WERI-Rb-1 (cell line): ENCODE measurements at regions not wholly inside any gene's neighbourhood (a gene's known extent, or its start where the extent isn't known, plus 50 kb on each side); places are given as distances from the start of the nearest gene placed in this dataset.

Experiments
- DNase-seq: peaks from one replicate; pipeline ENCODE4 v3.0.0-alpha.2; 2020
- H3K27ac ChIP-seq: fragments of 250-450 bp; sonication (Bioruptor Pico); 2 replicates; pipeline ENCODE4 v1.5.1; 2020; ENCODE audit warnings: mild to moderate bottlenecking, moderate library complexity
- H3K27me3 ChIP-seq: fragments of 250-450 bp; sonication (Bioruptor Pico); 2 replicates; pipeline ENCODE4 v1.5.1; 2021; ENCODE audit warnings: mild to moderate bottlenecking, low read depth, moderate library complexity; ENCODE audit not compliant: insufficient read depth, severe bottlenecking
- H3K36me3 ChIP-seq: fragments of 250-450 bp; sonication (Bioruptor Pico); 2 replicates; pipeline ENCODE4 v1.5.1; 2020; ENCODE audit warnings: mild to moderate bottlenecking, moderate library complexity
- H3K4me3 ChIP-seq: 2 replicates; pipeline ENCODE4 v1.5.1; 2011; ENCODE audit warnings: low read depth, mild to moderate bottlenecking, control low read depth, low read length
- H3K9me3 ChIP-seq: fragments of 250-450 bp; sonication (Bioruptor Pico); 2 replicates; pipeline ENCODE4 v1.5.1; 2021; ENCODE audit warnings: mild to moderate bottlenecking, moderate library complexity; ENCODE audit not compliant: severe bottlenecking
- CTCF ChIP-seq: IDR thresholded peaks from 2 replicates; pipeline ENCODE4 v1.5.1; 2011; ENCODE audit warnings: low read depth, mild to moderate bottlenecking, control low read depth, inconsistent platforms, low read length

GRCh38 chr2:185147361-185147760 lies 549.0 kb downstream of the ZNF804A start:
- no peak for TF ChIP-seq CTCF
- Histone ChIP-seq H3K27me3 (no peaks in the 10 kb centered on the region), H3K9me3 (no peaks in the 10 kb centered on the region), H3K27ac (no peak overlapping the region), H3K36me3 (no peaks in the 10 kb centered on the region), H3K4me3 (no peak overlapping the region)
- DNase-seq: no peak

GRCh38 chr2:185152186-185152585 lies 553.9 kb downstream of the ZNF804A start:
- no peak for DNase-seq
- Histone ChIP-seq H3K27me3 (no peaks in the 10 kb centered on the region), H3K27ac (no peak overlapping the region), H3K36me3 (no peaks in the 10 kb centered on the region), H3K4me3 (no peak overlapping the region), H3K9me3 (no peaks in the 10 kb centered on the region)
- TF ChIP-seq CTCF: no peak

DNA sequence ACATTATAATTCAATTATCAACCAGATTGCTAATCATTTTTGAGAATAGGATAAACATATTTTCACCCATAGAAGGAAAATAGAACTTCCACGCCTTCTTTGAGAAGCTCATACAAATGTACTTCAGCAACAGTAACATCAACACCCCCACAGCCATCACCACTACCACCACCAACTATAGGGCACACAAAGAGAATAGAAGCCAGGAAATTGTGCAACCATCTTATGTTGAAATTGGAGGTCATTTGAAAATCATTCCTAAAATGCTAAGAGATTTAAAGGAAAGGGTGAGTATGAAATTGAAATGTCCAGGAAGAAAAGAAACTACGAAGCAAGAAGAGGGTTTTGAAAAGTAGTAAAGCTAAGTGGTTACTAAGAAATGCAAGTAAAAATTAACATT lies 563.4 kb downstream of the ZNF804A start:
- Histone ChIP-seq H3K27me3 (no peaks in the 10 kb centered on the region), H3K27ac (no peak overlapping the region), H3K36me3 (no peaks in the 10 kb centered on the region), H3K4me3 (no peak overlapping the region), H3K9me3 (no peaks in the 10 kb centered on the region)
- no peak for DNase-seq
- TF ChIP-seq CTCF: no peak

- no peaks in the 10 kb centered on the region for H3K27me3 ChIP-seq
- no peaks in the 10 kb centered on the region for H3K36me3 ChIP-seq
- H3K9me3 ChIP-seq: no peaks in the 10 kb centered on the region
- no peak overlapping the region for H3K4me3 ChIP-seq
- no peak for TF ChIP-seq CTCF
- H3K27ac ChIP-seq: no peak overlapping the region
- no peak for DNase-seq
These were observed 564.3 kb upstream of the FSIP2 start for GRCh38 chr2:185174353-185174752.

DNA sequence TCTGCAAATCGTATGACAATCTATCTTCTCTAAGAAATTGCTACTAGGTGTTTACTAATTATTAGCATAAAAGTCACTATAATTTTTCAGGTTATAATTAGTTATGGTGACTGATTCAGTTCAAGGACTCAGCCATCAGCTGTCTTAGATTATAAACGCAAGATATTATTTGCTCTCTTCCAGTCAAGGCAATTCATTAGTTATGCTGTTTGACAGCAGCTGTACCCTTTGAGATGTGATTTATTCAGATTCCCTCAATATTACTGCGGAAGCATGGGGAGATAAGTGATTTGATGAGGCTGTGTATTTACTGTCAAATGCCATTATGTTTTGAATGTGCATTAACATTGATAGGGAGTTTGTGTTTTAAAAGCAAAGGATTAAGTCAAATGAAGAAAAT lies 558.9 kb upstream of the FSIP2 start:
- no peak for DNase-seq
- H3K9me3 ChIP-seq: no peaks in the 10 kb centered on the region
- no peak overlapping the region for H3K27ac ChIP-seq
- no peak overlapping the region for H3K4me3 ChIP-seq
- H3K27me3 ChIP-seq: no peaks in the 10 kb centered on the region
- TF ChIP-seq CTCF: no peak
- H3K36me3 ChIP-seq: no peaks in the 10 kb centered on the region

DNA sequence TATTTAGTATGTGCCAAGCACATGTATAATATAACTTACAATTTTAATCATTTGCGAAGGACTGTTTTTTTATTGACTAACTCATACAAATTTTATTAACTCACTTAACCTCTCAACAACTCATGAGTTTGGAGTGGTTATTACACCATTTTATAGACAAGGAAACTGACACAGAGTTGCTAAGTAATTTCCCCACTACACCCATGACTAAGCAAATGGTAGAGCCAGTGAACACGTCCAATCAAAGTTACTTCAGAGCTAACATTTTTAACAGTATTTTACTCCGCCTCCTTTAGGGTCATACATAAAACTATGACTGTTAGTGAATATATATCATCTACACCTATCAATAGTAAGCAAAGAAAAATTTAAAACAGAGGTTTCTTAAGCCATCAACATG lies 556.7 kb upstream of the FSIP2 start:
- Histone ChIP-seq H3K9me3 (no peaks in the 10 kb centered on the region), H3K4me3 (no peak overlapping the region), H3K36me3 (no peaks in the 10 kb centered on the region), H3K27ac (no peak overlapping the region), H3K27me3 (no peaks in the 10 kb centered on the region)
- TF ChIP-seq CTCF: no peak
- DNase-seq: no peak
